DND-41 (cell line): ENCODE measurements at regions not wholly inside any gene's neighbourhood (a gene's known extent, or its start where the extent isn't known, plus 50 kb on each side); places are given as distances from the start of the nearest gene placed in this dataset.

Experiments
- ATAC-seq: fragments of 200-7000 bp; cut with Tn5 transposase; 3 replicates; pipeline ENCODE4 v1.9.1; 2021; ENCODE audit warnings: low read depth; ENCODE audit not compliant: insufficient read depth
- DNase-seq: peaks from one replicate; pipeline ENCODE4 v3.0.0-alpha.2; 2020
- H2AFZ ChIP-seq: 2 replicates; pipeline ENCODE4 v1.6.0; 2012; ENCODE audit warnings: low read depth, low read length
- H3K27ac ChIP-seq: 2 replicates; pipeline ENCODE4 v1.5.1; 2012; ENCODE audit warnings: low read length, inconsistent platforms
- H3K27me3 ChIP-seq: fragments of 200-600 bp; sonication (generic); 2 replicates; pipeline ENCODE4 v1.6.0; 2012; ENCODE audit warnings: low read length, mild to moderate bottlenecking, inconsistent platforms; ENCODE audit not compliant: insufficient read depth, poor library complexity
- H3K36me3 ChIP-seq: 2 replicates; pipeline ENCODE4 v1.5.1; 2012; ENCODE audit warnings: low read length, inconsistent platforms; ENCODE audit not compliant: insufficient read depth
- H3K4me1 ChIP-seq: 2 replicates; pipeline ENCODE4 v1.5.1; 2012; ENCODE audit warnings: mild to moderate bottlenecking, low read length; ENCODE audit not compliant: insufficient read depth
- H3K4me2 ChIP-seq: 2 replicates; pipeline ENCODE4 v1.6.0; 2012; ENCODE audit warnings: mild to moderate bottlenecking, moderate library complexity, low read length, inconsistent platforms; ENCODE audit not compliant: insufficient read depth
- H3K4me3 ChIP-seq, 2 experiments: fragments of 200-600 bp in 1 of 2; shearing (Covaris generic) in 1 of 2; 2 replicates each; pipeline ENCODE4 v1.5.1; 2012 to 2016; ENCODE audit warnings: inconsistent platforms in 2 of 2, low read length in 2 of 2, mild to moderate bottlenecking in 2 of 2, low read depth in 1 of 2, moderate library complexity in 1 of 2
- H3K79me2 ChIP-seq: 2 replicates; pipeline ENCODE4 v1.6.0; 2012; ENCODE audit warnings: low read length, inconsistent platforms; ENCODE audit not compliant: insufficient read depth
- H3K9ac ChIP-seq: 2 replicates; pipeline ENCODE4 v1.6.0; 2012; ENCODE audit warnings: low read depth, mild to moderate bottlenecking, inconsistent platforms, low read length, moderate library complexity
- H3K9me3 ChIP-seq: 2 replicates; pipeline ENCODE4 v1.5.1; 2012; ENCODE audit warnings: low read length, moderate library complexity, mild to moderate bottlenecking, inconsistent platforms; ENCODE audit not compliant: insufficient read depth, severe bottlenecking
- H4K20me1 ChIP-seq: 2 replicates; pipeline ENCODE4 v1.6.0; 2012; ENCODE audit warnings: low read length; ENCODE audit not compliant: insufficient read depth
- EZH2 ChIP-seq: IDR thresholded peaks from 3 replicates; pipeline ENCODE4 v1.6.1; 2012; ENCODE audit warnings: borderline replicate concordance, low read depth, mild to moderate bottlenecking, moderate library complexity, low read length, inconsistent platforms; ENCODE audit not compliant: severe bottlenecking
- TF ChIP-seq, protein P1 (sequence below): IDR thresholded peaks from 2 replicates; pipeline ENCODE4 v1.5.1; 2012; ENCODE audit warnings: borderline replicate concordance, low read length, moderate library complexity, mild to moderate bottlenecking; ENCODE audit not compliant: poor library complexity, severe bottlenecking; ENCODE audit errors: extremely low read depth

DNA sequence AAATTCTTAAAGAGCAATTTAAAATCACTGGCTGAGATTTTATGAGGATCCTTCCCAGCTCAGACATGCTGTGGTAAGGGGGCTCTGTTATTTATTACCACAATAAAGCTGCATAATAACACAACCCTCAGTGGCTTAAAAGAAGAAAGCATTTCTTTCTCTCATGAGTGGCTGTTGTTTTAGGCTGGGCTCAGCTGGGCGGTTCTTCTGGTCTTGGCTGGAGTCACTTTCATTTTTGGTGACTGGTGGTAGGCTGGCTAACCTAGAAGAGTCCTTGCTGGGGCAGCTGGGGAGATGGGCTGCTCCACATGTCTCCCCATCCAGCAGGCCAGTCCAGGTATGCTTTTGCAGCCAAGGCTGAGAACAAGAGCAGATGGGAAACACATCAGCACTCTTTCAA is 113.0 kb upstream of the MSX1 start:
- TF ChIP-seq, protein P1, sequence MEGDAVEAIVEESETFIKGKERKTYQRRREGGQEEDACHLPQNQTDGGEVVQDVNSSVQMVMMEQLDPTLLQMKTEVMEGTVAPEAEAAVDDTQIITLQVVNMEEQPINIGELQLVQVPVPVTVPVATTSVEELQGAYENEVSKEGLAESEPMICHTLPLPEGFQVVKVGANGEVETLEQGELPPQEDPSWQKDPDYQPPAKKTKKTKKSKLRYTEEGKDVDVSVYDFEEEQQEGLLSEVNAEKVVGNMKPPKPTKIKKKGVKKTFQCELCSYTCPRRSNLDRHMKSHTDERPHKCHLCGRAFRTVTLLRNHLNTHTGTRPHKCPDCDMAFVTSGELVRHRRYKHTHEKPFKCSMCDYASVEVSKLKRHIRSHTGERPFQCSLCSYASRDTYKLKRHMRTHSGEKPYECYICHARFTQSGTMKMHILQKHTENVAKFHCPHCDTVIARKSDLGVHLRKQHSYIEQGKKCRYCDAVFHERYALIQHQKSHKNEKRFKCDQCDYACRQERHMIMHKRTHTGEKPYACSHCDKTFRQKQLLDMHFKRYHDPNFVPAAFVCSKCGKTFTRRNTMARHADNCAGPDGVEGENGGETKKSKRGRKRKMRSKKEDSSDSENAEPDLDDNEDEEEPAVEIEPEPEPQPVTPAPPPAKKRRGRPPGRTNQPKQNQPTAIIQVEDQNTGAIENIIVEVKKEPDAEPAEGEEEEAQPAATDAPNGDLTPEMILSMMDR: no peak
- TF ChIP-seq EZH2: no peak
- Histone ChIP-seq H4K20me1 (no peaks in the 10 kb centered on the region), H3K36me3 (no peaks in the 10 kb centered on the region), H3K27ac (no peak overlapping the region), H3K9ac (no peak overlapping the region), H3K4me3 (no peak overlapping the region), H3K4me1 (no peaks in the 10 kb centered on the region), H3K79me2 (no peaks in the 10 kb centered on the region), H2AFZ (no peak overlapping the region), H3K27me3 (no peaks in the 10 kb centered on the region), H3K9me3 (peaks cover 7% of the 10 kb centered on the region), H3K4me2 (no peak overlapping the region)
- ATAC-seq (no peak), DNase-seq (no peak)

DNA sequence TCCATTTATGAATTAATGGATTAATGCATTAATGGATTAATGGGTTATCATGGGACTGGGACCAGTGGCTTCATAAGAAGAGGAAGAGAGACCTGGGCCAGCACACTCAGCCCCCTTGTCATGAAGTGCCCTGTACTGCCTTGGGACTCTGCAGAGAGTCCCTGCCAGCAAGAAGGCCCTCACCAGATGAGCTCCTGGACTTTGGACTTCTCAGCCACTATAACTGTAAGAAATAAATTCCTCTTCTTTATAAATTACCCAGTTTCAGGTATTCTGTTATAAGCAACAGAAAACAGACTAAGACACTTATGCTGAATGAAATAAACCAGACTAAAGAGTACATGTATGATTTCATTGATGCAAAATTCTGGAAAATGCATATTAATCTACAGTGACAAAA is 119.4 kb upstream of the MSX1 start:
- ATAC-seq: no peak

DNA sequence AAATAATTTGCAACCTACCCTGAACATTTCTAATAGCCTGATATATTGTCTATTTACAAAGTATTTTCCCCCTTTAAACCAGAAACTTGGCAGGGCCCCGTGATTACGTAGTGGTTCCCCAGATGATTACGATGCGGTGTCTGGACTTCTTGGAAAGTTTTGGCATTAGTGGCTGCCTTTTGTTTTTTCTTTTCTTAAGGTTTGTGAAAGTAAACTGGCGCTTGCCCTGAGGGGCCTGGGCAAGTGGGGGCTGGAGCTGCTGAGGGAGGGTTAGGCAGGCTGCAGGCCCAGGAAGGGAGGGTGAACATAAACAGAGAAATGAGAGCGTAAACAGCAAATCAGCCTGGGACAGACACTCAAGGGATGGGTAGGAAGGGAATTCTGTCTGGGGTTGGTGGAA is 123.6 kb upstream of the MSX1 start:
- TF ChIP-seq, protein P1: no peak
- no peak for TF ChIP-seq EZH2
- H3K4me3 ChIP-seq: no peak overlapping the region
- no peak overlapping the region for H3K4me2 ChIP-seq
- ATAC-seq (no peak), DNase-seq (no peak)
- no peak overlapping the region for H2AFZ ChIP-seq
- no peaks in the 10 kb centered on the region for H3K27me3 ChIP-seq
- H3K79me2 ChIP-seq: no peaks in the 10 kb centered on the region
- H3K36me3 ChIP-seq: no peaks in the 10 kb centered on the region
- H4K20me1 ChIP-seq: no peaks in the 10 kb centered on the region
- H3K4me1 ChIP-seq: no peaks in the 10 kb centered on the region
- no peaks in the 10 kb centered on the region for H3K9me3 ChIP-seq
- no peak overlapping the region for H3K27ac ChIP-seq
- H3K9ac ChIP-seq: no peak overlapping the region

More for the DNA sequence above, 119.4 kb upstream of the MSX1 start:
- Histone ChIP-seq H2AFZ (no peak overlapping the region), H3K79me2 (no peaks in the 10 kb centered on the region), H3K9me3 (no peaks in the 10 kb centered on the region), H3K4me2 (no peak overlapping the region), H3K4me3 (no peak overlapping the region), H3K36me3 (no peaks in the 10 kb centered on the region), H4K20me1 (no peaks in the 10 kb centered on the region), H3K9ac (no peak overlapping the region), H3K27me3 (no peaks in the 10 kb centered on the region), H3K4me1 (no peaks in the 10 kb centered on the region), H3K27ac (no peak overlapping the region)
- no peak for DNase-seq
- TF ChIP-seq, protein P1: no peak
- TF ChIP-seq EZH2: no peak
